Osteocyte (in vitro differentiated cells): ENCODE measurements at regions not wholly inside any gene's neighbourhood (a gene's known extent, or its start where the extent isn't known, plus 50 kb on each side); places are given as distances from the start of the nearest gene placed in this dataset.

Experiments used
- DNase-seq: peaks from one replicate; pipeline ENCODE4 v3.0.0; 2021; ENCODE audit warnings: mixed read lengths; ENCODE audit not compliant: unreplicated experiment; ENCODE audit errors: extremely low spot score
- H3K27ac Mint-ChIP-seq: one replicate; pipeline ENCODE4 v1.8.0; 2021; ENCODE audit warnings: mild to moderate bottlenecking, mixed read lengths; ENCODE audit not compliant: unreplicated experiment
- H3K27me3 Mint-ChIP-seq: one replicate; pipeline ENCODE4 v1.8.0; 2021; ENCODE audit warnings: mixed read lengths; ENCODE audit not compliant: unreplicated experiment
- H3K36me3 Mint-ChIP-seq: one replicate; pipeline ENCODE4 v1.8.0; 2021; ENCODE audit warnings: mixed read lengths; ENCODE audit not compliant: unreplicated experiment
- H3K4me1 Mint-ChIP-seq: one replicate; pipeline ENCODE4 v1.8.0; 2021; ENCODE audit warnings: mixed read lengths; ENCODE audit not compliant: unreplicated experiment
- H3K4me3 Mint-ChIP-seq: one replicate; pipeline ENCODE4 v1.8.0; 2021; ENCODE audit warnings: mild to moderate bottlenecking, moderate library complexity, mixed read lengths; ENCODE audit not compliant: unreplicated experiment
- H3K9me3 Mint-ChIP-seq: one replicate; pipeline ENCODE4 v1.8.0; 2021; ENCODE audit warnings: mixed read lengths; ENCODE audit not compliant: unreplicated experiment
- CTCF ChIP-seq: fragments of 200-600 bp; sonication (generic); IDR thresholded peaks from 2 replicates; pipeline ENCODE4 v1.5.0; 2021; ENCODE audit warnings: antibody characterized with exemption, mild to moderate bottlenecking, moderate library complexity

- Mint-ChIP-seq H3K36me3 (no peaks in the 10 kb centered on the region), H3K4me3 (no peak overlapping the region), H3K27me3 (peaks cover 2% of the 10 kb centered on the region), H3K27ac (no peak overlapping the region), H3K4me1 (no peaks in the 10 kb centered on the region), H3K9me3 (no peaks in the 10 kb centered on the region)
- no peak for TF ChIP-seq CTCF
- no peak for DNase-seq
These were observed 534.7 kb downstream of the LRFN5 start for GRCh38 chr14:42141328-42141727.

- Mint-ChIP-seq H3K4me3 (no peak overlapping the region), H3K36me3 (no peaks in the 10 kb centered on the region), H3K4me1 (no peaks in the 10 kb centered on the region), H3K27ac (no peak overlapping the region), H3K27me3 (peaks cover 2% of the 10 kb centered on the region), H3K9me3 (no peaks in the 10 kb centered on the region)
- no peak for DNase-seq
- no peak for TF ChIP-seq CTCF
These were observed 534.2 kb downstream of the LRFN5 start for GRCh38 chr14:42140831-42141279.

- Mint-ChIP-seq H3K4me3 (no peak overlapping the region), H3K27ac (no peak overlapping the region), H3K4me1 (no peaks in the 10 kb centered on the region)
These were observed 533.3 kb downstream of the LRFN5 start for GRCh38 chr14:42140001-42140400.

GRCh38 chr14:42138406-42138805 lies 531.7 kb downstream of the LRFN5 start:
- no peak for TF ChIP-seq CTCF
- Mint-ChIP-seq H3K4me1 (no peaks in the 10 kb centered on the region), H3K9me3 (no peaks in the 10 kb centered on the region), H3K4me3 (no peak overlapping the region), H3K27me3 (no peaks in the 10 kb centered on the region), H3K27ac (no peak overlapping the region), H3K36me3 (no peaks in the 10 kb centered on the region)
- no peak for DNase-seq

More at GRCh38 chr14:42140001-42140400, 533.3 kb downstream of the LRFN5 start:
- Mint-ChIP-seq H3K36me3 (no peaks in the 10 kb centered on the region), H3K27me3 (no peaks in the 10 kb centered on the region), H3K9me3 (no peaks in the 10 kb centered on the region)
- TF ChIP-seq CTCF: no peak
- DNase-seq: no peak

GRCh38 chr14:42130815-42131214 lies 524.1 kb downstream of the LRFN5 start:
- DNase-seq: no peak
- no peaks in the 10 kb centered on the region for H3K9me3 Mint-ChIP-seq
- no peak overlapping the region for H3K27ac Mint-ChIP-seq
- H3K27me3 Mint-ChIP-seq: peaks cover 2% of the 10 kb centered on the region
- H3K4me3 Mint-ChIP-seq: no peak overlapping the region
- TF ChIP-seq CTCF: no peak
- H3K36me3 Mint-ChIP-seq: no peaks in the 10 kb centered on the region
- no peaks in the 10 kb centered on the region for H3K4me1 Mint-ChIP-seq
